Progenitor cell of endocrine pancreas (in vitro differentiated cells): ENCODE measurements at regions not wholly inside any gene's neighbourhood (a gene's known extent, or its start where the extent isn't known, plus 50 kb on each side); places are given as distances from the start of the nearest gene placed in this dataset.

Experiments used
- DNase-seq: peaks from one replicate; pipeline ENCODE4 v3.0.0; 2021; ENCODE audit warnings: low spot score; ENCODE audit not compliant: unreplicated experiment
- H3K27ac Mint-ChIP-seq: 2 replicates; pipeline ENCODE4 v1.8.0; 2021; ENCODE audit warnings: mild to moderate bottlenecking, moderate library complexity, mixed read lengths
- H3K27me3 Mint-ChIP-seq: 2 replicates; pipeline ENCODE4 v1.8.0; 2021; ENCODE audit warnings: mixed read lengths
- H3K36me3 Mint-ChIP-seq: 2 replicates; pipeline ENCODE4 v1.8.0; 2022; ENCODE audit warnings: mixed read lengths; ENCODE audit not compliant: insufficient read depth
- H3K4me1 Mint-ChIP-seq: 2 replicates; pipeline ENCODE4 v1.8.0; 2021; ENCODE audit warnings: low read depth, mixed read lengths
- H3K4me3 Mint-ChIP-seq: 2 replicates; pipeline ENCODE4 v1.8.0; 2021; ENCODE audit warnings: low read depth, mild to moderate bottlenecking, moderate library complexity, mixed read lengths
- H3K9me3 Mint-ChIP-seq: 2 replicates; pipeline ENCODE4 v1.8.0; 2021; ENCODE audit warnings: low read depth, mixed read lengths
- CTCF ChIP-seq: fragments of 200-600 bp; sonication (generic); IDR thresholded peaks from one replicate; pipeline ENCODE4 v1.5.0; 2021; ENCODE audit warnings: antibody characterized with exemption, mild to moderate bottlenecking; ENCODE audit not compliant: unreplicated experiment

- no peak for DNase-seq
- Mint-ChIP-seq H3K27me3 (no peaks in the 10 kb centered on the region), H3K4me1 (peaks cover 21% of the 10 kb centered on the region), H3K36me3 (peaks cover 8% of the 10 kb centered on the region), H3K27ac (no peak overlapping the region), H3K4me3 (no peak overlapping the region), H3K9me3 (no peaks in the 10 kb centered on the region)
- no peak for TF ChIP-seq CTCF
These were observed 137.8 kb downstream of the CEP135 start for GRCh38 chr4:56086561-56086960.

GRCh38 chr4:56086073-56086541 is 137.4 kb downstream of the CEP135 start:
- Mint-ChIP-seq H3K27ac (no peak overlapping the region), H3K9me3 (no peaks in the 10 kb centered on the region), H3K4me1 (peaks cover 20% of the 10 kb centered on the region), H3K4me3 (no peak overlapping the region), H3K27me3 (no peaks in the 10 kb centered on the region), H3K36me3 (peaks cover 7% of the 10 kb centered on the region)
- no peak for TF ChIP-seq CTCF
- DNase-seq, result no peak

GRCh38 chr4:56085275-56085674 is 136.5 kb downstream of the CEP135 start:
- H3K4me3 Mint-ChIP-seq, result no peak overlapping the region
- no peak for TF ChIP-seq CTCF
- no peak for DNase-seq
- H3K36me3 Mint-ChIP-seq, result peaks cover 4% of the 10 kb centered on the region
- no peaks in the 10 kb centered on the region for H3K9me3 Mint-ChIP-seq
- H3K27ac Mint-ChIP-seq, result no peak overlapping the region
- no peaks in the 10 kb centered on the region for H3K27me3 Mint-ChIP-seq
- peaks cover 20% of the 10 kb centered on the region for H3K4me1 Mint-ChIP-seq

- H3K4me1 Mint-ChIP-seq, result peaks cover 20% of the 10 kb centered on the region
- H3K27me3 Mint-ChIP-seq, result no peaks in the 10 kb centered on the region
- no peak overlapping the region for H3K4me3 Mint-ChIP-seq
- H3K27ac Mint-ChIP-seq, result no peak overlapping the region
- DNase-seq, result no peak
- TF ChIP-seq CTCF, result no peak
- peaks cover 5% of the 10 kb centered on the region for H3K36me3 Mint-ChIP-seq
- no peaks in the 10 kb centered on the region for H3K9me3 Mint-ChIP-seq
These were observed 136.1 kb downstream of the CEP135 start for GRCh38 chr4:56084851-56085250.
